ENCODE measurements at regions not wholly inside any gene's neighbourhood (a gene's known extent, or its start where the extent isn't known, plus 50 kb on each side); places are given as distances from the start of the nearest gene placed in this dataset.

- ChIA-PET POLR2A (interaction anchor here (0.7 kb wide), 1 partner anchor 191 kb away, joined by 5 read pairs; no protein-coding TSS in a partner anchor), CTCF (no interaction called here)
- Mint-ChIP-seq H3K27ac (peak overlapping the region; percentile 46), H3K4me1 (peaks cover 33% of the 10 kb centered on the region), H3K9me3 (peaks cover 8% of the 10 kb centered on the region), H3K4me3 (no peak overlapping the region), H3K36me3 (peaks cover 5% of the 10 kb centered on the region), H3K27me3 (ENCODE audit: low read depth) (peaks cover 3% of the 10 kb centered on the region; the same call in 1 of the 2 replicates)
- peak; percentile 45 for ATAC-seq
- no peak for DNase-seq (ENCODE audit: low spot score)
- TF ChIP-seq ZNF532 (CRISPR knock-in tag; IDR thresholded peaks at IDR 0.05; ENCODE audit: borderline replicate concordance) (no peak), E2F5 (CRISPR knock-in tag; IDR thresholded peaks at IDR 0.05) (no peak), ZMAT4 (CRISPR knock-in tag; IDR thresholded peaks at IDR 0.05) (no peak), ZNF219 (CRISPR knock-in tag; IDR thresholded peaks at IDR 0.05; ENCODE audit: borderline replicate concordance) (no peak), EMX1 (CRISPR knock-in tag; IDR thresholded peaks at IDR 0.05) (no peak), CDX4 (CRISPR knock-in tag; IDR thresholded peaks at IDR 0.05; ENCODE audit: borderline replicate concordance) (no peak), KAT7 (CRISPR knock-in tag; IDR thresholded peaks at IDR 0.05; ENCODE audit: borderline replicate concordance) (no peak), ELF4 (CRISPR knock-in tag; IDR thresholded peaks at IDR 0.05; ENCODE audit: low read depth) (no peak), TCF7 (CRISPR knock-in tag; IDR thresholded peaks at IDR 0.05; ENCODE audit: low read depth) (no peak), MLX (CRISPR knock-in tag; IDR thresholded peaks at IDR 0.05) (no peak), NR3C1 (CRISPR knock-in tag; conservative IDR thresholded peaks at IDR 0.05; ENCODE audit: low read depth) (no peak), TEAD4 (CRISPR knock-in tag; IDR thresholded peaks at IDR 0.05) (no peak), IRF1 (CRISPR knock-in tag; IDR thresholded peaks at IDR 0.05) (no peak), ZNF232 (CRISPR knock-in tag; IDR thresholded peaks at IDR 0.05) (no peak), USF2 (CRISPR knock-in tag; IDR thresholded peaks at IDR 0.05) (no peak), ZNF425 (CRISPR knock-in tag; conservative IDR thresholded peaks at IDR 0.05) (no peak), SMAD3 (CRISPR knock-in tag; IDR thresholded peaks at IDR 0.05; ENCODE audit: borderline replicate concordance) (no peak), ATF1 (CRISPR knock-in tag; IDR thresholded peaks at IDR 0.05) (no peak), STAT6 (CRISPR knock-in tag; conservative IDR thresholded peaks at IDR 0.05; ENCODE audit: low read depth) (no peak), ERG (CRISPR knock-in tag; IDR thresholded peaks at IDR 0.05) (no peak)
Observed at GRCh38 chr12:31896514-31897039, 62.6 kb upstream of the RESF1 start.

Measured in WTC11 (cell line).